Heart left ventricle (tissue), 16 donors: ENCODE measurements at regions not wholly inside any gene's neighbourhood (a gene's known extent, or its start where the extent isn't known, plus 50 kb on each side); places are given as distances from the start of the nearest gene placed in this dataset.
"Not testable (repeated sequence)": the region's sequence is repeated elsewhere in the genome, so short reads cannot be mapped to it uniquely, and the experiment has no call there.

ENCODE experiments used
- ATAC-seq, 4 donors: fragments of 200-7000 bp; cut with Tn5 transposase; one replicate each; pipeline ENCODE4 v1.9.1; 2020 to 2022; ENCODE audit warnings: moderate library complexity in 4 of 4, mild to moderate bottlenecking in 3 of 4, moderate number of reproducible peaks in 1 of 4
- DNase-seq, 5 donors: peaks; one replicate each; pipeline ENCODE4 v3.0.0-alpha.2; 2020
- H3K27ac ChIP-seq, 12 donors: fragments of 200-600 bp; sonication (generic) in 4 of 12; one replicate each; pipeline versions ENCODE4 v1.5.0 to v1.8.0; 2016 to 2022; ENCODE audit warnings: mild to moderate bottlenecking in 2 of 12
- H3K27me3 ChIP-seq, 9 donors: fragments of 200-600 bp; sonication (generic) in 2 of 9; one replicate each; pipeline versions ENCODE4 v1.5.1 to v1.8.0; 2016 to 2022; ENCODE audit warnings: mild to moderate bottlenecking in 3 of 9
- H3K36me3 ChIP-seq, 9 donors: fragments of 200-600 bp; sonication (generic) in 2 of 9; one replicate each; pipeline versions ENCODE4 v1.5.0 to v1.8.0; 2018 to 2022; ENCODE audit warnings: mild to moderate bottlenecking in 2 of 9
- H3K4me1 ChIP-seq, 12 donors: fragments of 200-600 bp; sonication (generic) in 4 of 12; one replicate each; pipeline versions ENCODE4 v1.5.0 to v1.8.0; 2016 to 2022; ENCODE audit warnings: mild to moderate bottlenecking in 3 of 12
- H3K4me3 ChIP-seq, 12 donors: fragments of 200-600 bp; sonication (generic) in 4 of 12; one replicate each; pipeline versions ENCODE4 v1.5.0 to v1.8.0; 2017 to 2022; ENCODE audit warnings: mild to moderate bottlenecking in 9 of 12, moderate library complexity in 4 of 12
- H3K9me3 ChIP-seq, 12 donors: fragments of 200-600 bp; sonication (generic) in 4 of 12; one replicate each; pipeline versions ENCODE4 v1.5.0 to v1.8.0; 2016 to 2022; ENCODE audit warnings: mild to moderate bottlenecking in 1 of 12
- POLR2A ChIP-seq, 2 donors: fragments of 450-650 bp; IDR thresholded peaks; one replicate each; pipeline ENCODE4 v1.6.1; 2017; ENCODE audit warnings: antibody characterized with exemption in 2 of 2, mild to moderate bottlenecking in 2 of 2, moderate library complexity in 2 of 2
- WGBS, 4 donors: extraction: QIAGEN DNeasy Blood & Tissue Kit in 2 of 4; methylation state at CpG; one replicate each; pipeline versions ENCODE4 v1.1.5 to v1.1.7; 2013 to 2018; 5-methylcytosine and 5-hydroxymethylcytosine counted together
- intact Hi-C, 10 donors: fragments of 100-400 bp; cut with DNase I; formaldehyde crosslinking; loops; one replicate each; pipeline versions ENCODE4 v1.11.1 to v1.14.2; 2022
- TF ChIP-seq, protein P1 (sequence below), 12 donors: fragments of 200-600 bp; sonication (generic) in 4 of 12; IDR thresholded peaks; one replicate each; pipeline versions ENCODE4 v1.5.0 to v1.8.0; 2018 to 2022; ENCODE audit warnings: antibody characterized with exemption in 12 of 12, mild to moderate bottlenecking in 5 of 12
- donor health status: ischemic (EF 13 %, LVEDD 7.1; RV severe dilation, severe dysfunction).
- donor health status: healthy with polysubstance abuse.
- donor health status: DM: no; HTN: yes; CAD: no.
- donor health status: DM: no; HTN: no; CAD: no.
- donor health status: ischemic (EF 25% LVEDD 6.9; RV normal size, moderate dysfunction).
- donor health status: ischemic (EF 25% LVEDD 5.7; RV mildly dilated, moderate dysfunction).
- donor health status: healthy.
- donor health status: DM: yes; HTN: yes; CAD: no.
- donor health status: ischemic (EF 35%, LVEDD 5.7; RV mildly dilated, moderate dysfunction).
- donor health status: nonischemic (EF 11% LVEDD 7.7; RV severe dilation, severe dysfunction).
- donor health status: DM: yes; HTN: yes; CAD: no.
- donor health status: PGD.
- donor health status: ischemic (EF 29% LVEDD 5.4; RV normal size, mild dysfunction).
- donor health status: nonischemic (EF 23%, LVEDD 6.1; RV moderate dilation, normal function).

DNA sequence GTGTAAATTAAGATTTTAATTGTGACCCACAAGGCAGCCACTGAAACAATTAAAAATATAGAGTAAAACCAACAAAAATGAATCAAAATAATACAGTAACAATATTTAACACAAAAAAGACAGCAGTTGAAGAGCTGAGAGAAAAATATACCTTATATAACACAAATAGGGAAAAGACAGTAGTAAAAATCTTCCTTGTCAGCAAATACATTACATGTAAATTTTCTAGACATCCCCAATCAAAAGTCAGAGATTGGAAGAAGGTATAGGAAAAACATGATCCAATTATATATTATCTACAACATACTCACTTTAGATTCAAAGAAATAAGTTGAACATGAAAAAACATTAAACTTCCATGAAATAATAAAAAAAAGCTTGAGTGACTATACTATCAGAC, 330.8 kb downstream of the UBE2NL start:
- ATAC-seq (no peak), DNase-seq (no peak)
- Histone ChIP-seq H3K27me3 (no peaks in the 10 kb centered on the region), H3K36me3 (no peaks in the 10 kb centered on the region), H3K27ac (no peak overlapping the region), H3K4me1 (no peaks in the 10 kb centered on the region), H3K4me3 (no peak overlapping the region), H3K9me3 (no peaks in the 10 kb centered on the region)
- TF ChIP-seq, protein P1, sequence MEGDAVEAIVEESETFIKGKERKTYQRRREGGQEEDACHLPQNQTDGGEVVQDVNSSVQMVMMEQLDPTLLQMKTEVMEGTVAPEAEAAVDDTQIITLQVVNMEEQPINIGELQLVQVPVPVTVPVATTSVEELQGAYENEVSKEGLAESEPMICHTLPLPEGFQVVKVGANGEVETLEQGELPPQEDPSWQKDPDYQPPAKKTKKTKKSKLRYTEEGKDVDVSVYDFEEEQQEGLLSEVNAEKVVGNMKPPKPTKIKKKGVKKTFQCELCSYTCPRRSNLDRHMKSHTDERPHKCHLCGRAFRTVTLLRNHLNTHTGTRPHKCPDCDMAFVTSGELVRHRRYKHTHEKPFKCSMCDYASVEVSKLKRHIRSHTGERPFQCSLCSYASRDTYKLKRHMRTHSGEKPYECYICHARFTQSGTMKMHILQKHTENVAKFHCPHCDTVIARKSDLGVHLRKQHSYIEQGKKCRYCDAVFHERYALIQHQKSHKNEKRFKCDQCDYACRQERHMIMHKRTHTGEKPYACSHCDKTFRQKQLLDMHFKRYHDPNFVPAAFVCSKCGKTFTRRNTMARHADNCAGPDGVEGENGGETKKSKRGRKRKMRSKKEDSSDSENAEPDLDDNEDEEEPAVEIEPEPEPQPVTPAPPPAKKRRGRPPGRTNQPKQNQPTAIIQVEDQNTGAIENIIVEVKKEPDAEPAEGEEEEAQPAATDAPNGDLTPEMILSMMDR (IDR thresholded peaks at IDR 0.05), result no peak
- TF ChIP-seq POLR2A (IDR thresholded peaks at IDR 0.05), result no peak
- intact Hi-C loops, result no loop called here

DNA sequence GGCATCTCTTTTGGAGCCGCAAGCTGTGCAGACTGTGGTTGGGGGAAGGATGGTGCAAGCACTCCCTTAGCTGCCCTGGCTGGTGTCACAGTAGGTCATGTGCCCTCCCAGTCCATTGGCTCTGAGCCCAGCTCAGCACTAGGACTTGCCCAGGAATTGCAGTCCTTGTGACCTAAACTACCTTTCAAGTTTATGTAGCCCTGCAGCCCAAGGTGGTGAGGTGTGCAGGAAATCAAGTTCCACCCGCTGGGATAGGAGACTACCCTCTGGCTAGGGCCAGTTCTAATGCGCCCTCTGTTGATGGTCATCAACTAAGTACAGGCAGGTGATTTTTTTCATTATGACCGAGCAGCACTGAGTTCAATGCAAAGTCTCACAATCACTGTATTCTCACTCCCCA, 335.2 kb downstream of the UBE2NL start:
- no peak overlapping the region for H3K27ac ChIP-seq
- 22 to 32% (median 28%) methylated on average over 2 to 4 of the region's 4 CpGs for WGBS, 4 donors
- TF ChIP-seq, protein P1 (IDR thresholded peaks at IDR 0.05), result no peak
- TF ChIP-seq POLR2A (IDR thresholded peaks at IDR 0.05), result no peak
- intact Hi-C loops, result no loop called here
- no peak overlapping the region for H3K4me3 ChIP-seq
- H3K9me3 ChIP-seq, result no peaks in the 10 kb centered on the region
- H3K36me3 ChIP-seq, result no peaks in the 10 kb centered on the region
- H3K4me1 ChIP-seq, result no peaks in the 10 kb centered on the region
- DNase-seq (peak in 1 of 5 donors; percentile 32), ATAC-seq (peak in 2 of 4 donors; percentile 41 to 59)
- no peaks in the 10 kb centered on the region for H3K27me3 ChIP-seq

DNA sequence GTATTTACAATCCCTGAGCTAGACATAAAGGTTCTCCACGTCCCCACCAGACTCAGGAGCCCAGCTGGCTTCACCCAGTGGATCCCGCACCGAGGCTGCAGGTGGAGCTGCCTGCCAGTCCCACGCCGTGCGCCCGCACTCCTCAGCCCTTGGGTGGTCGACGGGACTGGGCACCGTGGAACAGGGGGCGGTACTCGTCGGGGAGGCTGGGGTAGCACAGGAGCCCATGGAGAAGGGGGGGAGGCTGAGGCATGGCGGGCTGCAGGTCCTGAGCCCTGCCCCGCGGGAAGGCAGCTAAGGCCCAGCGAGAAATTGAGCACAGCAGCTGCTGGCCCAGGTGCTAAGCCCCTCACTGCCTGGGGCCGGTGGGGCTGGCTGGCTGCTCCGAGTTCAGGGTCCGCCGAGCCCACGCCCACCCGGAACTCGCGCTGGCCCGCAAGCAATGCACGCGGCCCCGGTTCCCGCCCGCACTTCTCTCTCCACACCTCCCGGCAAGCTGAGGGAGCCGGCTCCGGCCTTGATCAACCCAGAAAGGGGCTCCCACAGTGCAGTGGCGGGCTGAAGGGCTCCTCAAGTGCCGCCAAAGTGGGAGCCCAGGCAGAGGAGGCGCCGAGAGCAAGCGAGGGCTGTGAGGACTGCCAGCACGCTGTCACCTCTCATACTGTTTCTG, 347.4 kb downstream of the UBE2NL start:
- H3K36me3 ChIP-seq, H3K4me1 ChIP-seq, intact Hi-C loops, H3K27ac ChIP-seq, H3K27me3 ChIP-seq, H3K4me3 ChIP-seq, DNase-seq, ATAC-seq: not testable (repeated sequence)
- peaks cover 0 to 18% (median 0%) of the 10 kb centered on the region in 12 donors for H3K9me3 ChIP-seq
- WGBS, 4 donors, result 80 to 94% (median 88%) methylated on average over 17 to 40 of the region's 40 CpGs

DNA sequence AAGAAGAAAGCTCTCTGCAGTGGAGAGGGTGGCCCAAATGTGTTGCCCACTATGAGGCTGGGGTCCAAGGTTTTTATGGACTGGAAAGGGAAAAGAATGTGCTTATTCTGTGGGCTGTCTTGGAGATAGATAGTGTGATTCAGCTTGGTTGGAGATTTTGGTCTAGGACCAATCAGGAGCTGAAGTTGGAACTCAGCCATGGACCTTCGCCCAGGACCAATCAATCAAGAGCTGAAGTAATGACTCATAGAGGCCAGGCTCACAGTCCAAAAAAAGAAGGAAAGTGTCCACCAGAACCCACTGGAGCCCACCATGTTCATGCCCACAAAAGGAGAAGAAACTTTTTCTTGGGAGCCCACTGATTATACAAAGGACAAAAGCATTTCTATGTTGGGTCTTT, 369.5 kb downstream of the UBE2NL start:
- Histone ChIP-seq H3K36me3 (no peaks in the 10 kb centered on the region), H3K27ac (no peak overlapping the region), H3K27me3 (no peaks in the 10 kb centered on the region), H3K9me3 (peaks cover 0 to 10% (median 0%) of the 10 kb centered on the region in 12 donors), H3K4me1 (no peaks in the 10 kb centered on the region), H3K4me3 (no peak overlapping the region)
- ATAC-seq (no peak), DNase-seq (no peak)
- TF ChIP-seq, protein P1 (IDR thresholded peaks at IDR 0.05), result no peak
- TF ChIP-seq POLR2A (IDR thresholded peaks at IDR 0.05), result no peak
- intact Hi-C loops, result no loop called here
- 60 to 75% (median 68%) methylated on average over 1 of the region's 1 CpG for WGBS, 4 donors

DNA sequence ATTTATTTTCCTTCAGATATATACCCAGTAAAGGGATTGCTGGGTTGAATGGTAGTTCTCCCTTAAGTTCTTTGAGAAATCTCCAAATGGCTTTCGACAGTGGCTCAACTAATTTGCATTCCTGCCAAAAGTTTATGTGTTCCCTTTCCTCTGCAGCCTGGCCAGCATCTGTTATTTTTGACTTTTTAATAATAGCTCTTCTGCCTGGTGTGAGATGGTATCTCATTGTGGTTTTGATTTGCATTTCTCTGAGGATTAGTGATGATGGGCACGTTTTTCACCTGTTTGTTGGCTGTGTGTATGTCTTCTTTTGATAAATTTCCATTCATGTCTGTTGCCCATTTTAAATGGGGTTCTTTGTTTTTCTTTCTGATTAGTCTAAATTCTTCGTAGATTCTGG, 375.2 kb downstream of the UBE2NL start:
- WGBS, 4 donors, result 26 to 57% (median 39%) methylated on average over 3 of the region's 3 CpGs

More for the DNA sequence above, 375.2 kb downstream of the UBE2NL start:
- intact Hi-C loops, result loop anchor here in 1 of 10 donors (1.0 kb wide), 1 partner anchor 9 kb away; no protein-coding TSS in a partner anchor
- TF ChIP-seq POLR2A (IDR thresholded peaks at IDR 0.05), result no peak
- TF ChIP-seq, protein P1 (IDR thresholded peaks at IDR 0.05), result no peak
- Histone ChIP-seq H3K27me3 (no peaks in the 10 kb centered on the region), H3K36me3 (no peaks in the 10 kb centered on the region), H3K27ac (no peak overlapping the region), H3K9me3 (peaks cover 0 to 10% (median 0%) of the 10 kb centered on the region in 12 donors), H3K4me3 (no peak overlapping the region), H3K4me1 (no peaks in the 10 kb centered on the region)
- DNase-seq (no peak), ATAC-seq (no peak)
